Mucosa of descending colon (tissue), 3 donors: ENCODE measurements at regions not wholly inside any gene's neighbourhood (a gene's known extent, or its start where the extent isn't known, plus 50 kb on each side); places are given as distances from the start of the nearest gene placed in this dataset.

ENCODE experiments used
- ATAC-seq: fragments of 200-7000 bp; cut with Tn5 transposase; one replicate; pipeline ENCODE4 v1.9.1; 2020; ENCODE audit warnings: mild to moderate bottlenecking, moderate library complexity
- DNase-seq, 3 donors: peaks; one replicate each; pipeline ENCODE4 v3.0.0-alpha.2; 2020
- H3K36me3 ChIP-seq: fragments of 200-600 bp; one replicate; pipeline ENCODE4 v1.8.0; 2021; ENCODE audit warnings: low read depth, mild to moderate bottlenecking
- H3K4me1 ChIP-seq: fragments of 200-600 bp; one replicate; pipeline ENCODE4 v1.8.0; 2021; ENCODE audit warnings: low read depth, mild to moderate bottlenecking
- H3K4me3 ChIP-seq: fragments of 200-600 bp; one replicate; pipeline ENCODE4 v1.8.0; 2021; ENCODE audit warnings: mild to moderate bottlenecking
- H3K9me3 ChIP-seq: fragments of 200-600 bp; one replicate; pipeline ENCODE4 v1.8.0; 2021; ENCODE audit warnings: mild to moderate bottlenecking
- intact Hi-C, 2 donors: fragments of 100-400 bp; cut with DNase I in 1 of 2; cut with micrococcal nuclease in 1 of 2; formaldehyde crosslinking; loops; one replicate each; pipeline versions ENCODE4 v1.11.0 to v1.11.1; 2022; cut with DNase I, micrococcal nuclease
- TF ChIP-seq, protein P1 (sequence below): fragments of 200-600 bp; IDR thresholded peaks from one replicate; pipeline ENCODE4 v1.8.0; 2022; ENCODE audit warnings: antibody characterized with exemption, mild to moderate bottlenecking
- donor health status: DM: no; HTN: no; CAD: no; lungs with moderate emphysema.
- donor health status: DM: no; HTN: no; CAD: no.
- donor health status: DM: no; HTN: yes; CAD: no.

DNA sequence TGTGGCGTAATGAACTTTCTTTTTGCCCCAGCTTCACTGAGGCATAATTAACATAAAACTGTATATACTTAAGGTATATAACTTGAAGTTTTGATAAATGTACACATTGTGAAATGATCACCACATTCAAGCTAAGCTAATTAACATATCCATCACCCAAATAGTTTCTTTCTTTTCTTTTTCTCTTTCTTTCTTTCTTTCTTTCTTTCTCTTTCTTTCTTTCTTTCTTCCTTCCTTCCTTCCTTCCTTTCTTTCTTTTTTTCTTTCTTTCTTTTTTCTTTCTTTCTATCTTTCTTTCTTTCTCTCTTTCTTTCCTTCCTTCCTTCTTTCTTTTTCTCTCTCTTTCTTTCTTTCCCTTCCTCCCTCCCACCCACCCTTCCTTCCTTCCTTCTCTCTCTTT lies 62.5 kb downstream of the XCL1 start:
- no peak for DNase-seq
- TF ChIP-seq, protein P1, sequence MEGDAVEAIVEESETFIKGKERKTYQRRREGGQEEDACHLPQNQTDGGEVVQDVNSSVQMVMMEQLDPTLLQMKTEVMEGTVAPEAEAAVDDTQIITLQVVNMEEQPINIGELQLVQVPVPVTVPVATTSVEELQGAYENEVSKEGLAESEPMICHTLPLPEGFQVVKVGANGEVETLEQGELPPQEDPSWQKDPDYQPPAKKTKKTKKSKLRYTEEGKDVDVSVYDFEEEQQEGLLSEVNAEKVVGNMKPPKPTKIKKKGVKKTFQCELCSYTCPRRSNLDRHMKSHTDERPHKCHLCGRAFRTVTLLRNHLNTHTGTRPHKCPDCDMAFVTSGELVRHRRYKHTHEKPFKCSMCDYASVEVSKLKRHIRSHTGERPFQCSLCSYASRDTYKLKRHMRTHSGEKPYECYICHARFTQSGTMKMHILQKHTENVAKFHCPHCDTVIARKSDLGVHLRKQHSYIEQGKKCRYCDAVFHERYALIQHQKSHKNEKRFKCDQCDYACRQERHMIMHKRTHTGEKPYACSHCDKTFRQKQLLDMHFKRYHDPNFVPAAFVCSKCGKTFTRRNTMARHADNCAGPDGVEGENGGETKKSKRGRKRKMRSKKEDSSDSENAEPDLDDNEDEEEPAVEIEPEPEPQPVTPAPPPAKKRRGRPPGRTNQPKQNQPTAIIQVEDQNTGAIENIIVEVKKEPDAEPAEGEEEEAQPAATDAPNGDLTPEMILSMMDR = no peak
- intact Hi-C loops = no loop called here

DNA sequence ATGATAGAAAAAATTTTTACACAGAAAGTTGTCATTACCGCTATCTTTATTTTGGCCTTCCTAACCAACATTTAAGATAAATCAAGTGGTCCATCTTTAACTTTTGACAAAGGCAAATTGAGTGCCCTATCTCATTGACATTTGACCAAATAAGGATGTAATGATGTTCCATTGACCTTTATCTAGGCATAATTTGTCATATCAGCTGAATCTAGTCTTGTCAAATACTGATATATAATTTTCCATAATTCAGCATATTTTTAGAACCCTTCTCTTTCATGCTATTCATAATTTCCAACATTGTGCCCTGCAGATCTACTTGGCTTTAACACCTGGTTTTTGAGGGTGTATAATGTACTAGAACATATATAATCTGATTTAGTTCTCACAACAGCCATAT lies 63.8 kb downstream of the XCL1 start:
- H3K4me1 ChIP-seq = no peaks in the 10 kb centered on the region
- intact Hi-C loops = no loop called here
- H3K9me3 ChIP-seq = no peaks in the 10 kb centered on the region
- TF ChIP-seq, protein P1 = no peak
- ATAC-seq (no peak), DNase-seq (no peak)
- H3K36me3 ChIP-seq = no peaks in the 10 kb centered on the region
- H3K4me3 ChIP-seq = no peak overlapping the region

More for the DNA sequence above, 62.5 kb downstream of the XCL1 start:
- H3K36me3 ChIP-seq = no peaks in the 10 kb centered on the region
- ATAC-seq = no peak
- no peaks in the 10 kb centered on the region for H3K4me1 ChIP-seq
- no peaks in the 10 kb centered on the region for H3K9me3 ChIP-seq
- H3K4me3 ChIP-seq = no peak overlapping the region

DNA sequence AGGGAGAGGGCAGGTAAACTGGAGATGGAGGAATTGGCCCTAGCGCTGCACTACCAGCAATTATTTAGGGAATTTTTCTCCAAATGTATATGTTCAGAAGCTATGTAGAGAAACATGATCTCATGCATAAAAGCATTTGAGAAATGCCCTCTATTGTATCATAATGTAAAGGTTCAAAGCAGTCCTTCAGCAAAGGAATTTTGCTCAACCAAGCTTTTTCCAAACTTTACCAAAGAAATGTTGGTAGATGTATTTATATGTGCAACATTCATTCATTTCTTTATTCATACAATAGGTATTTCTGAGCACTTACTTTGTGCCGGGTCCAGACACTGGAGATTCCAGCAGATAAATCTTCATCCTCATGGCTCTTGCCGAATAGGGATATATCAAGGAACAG lies 64.4 kb downstream of the XCL1 start:
- Histone ChIP-seq H3K36me3 (no peaks in the 10 kb centered on the region), H3K4me3 (no peak overlapping the region), H3K9me3 (no peaks in the 10 kb centered on the region), H3K4me1 (no peaks in the 10 kb centered on the region)
- no peak for DNase-seq
- ATAC-seq = no peak
- intact Hi-C loops = no loop called here
- TF ChIP-seq, protein P1 = no peak

DNA sequence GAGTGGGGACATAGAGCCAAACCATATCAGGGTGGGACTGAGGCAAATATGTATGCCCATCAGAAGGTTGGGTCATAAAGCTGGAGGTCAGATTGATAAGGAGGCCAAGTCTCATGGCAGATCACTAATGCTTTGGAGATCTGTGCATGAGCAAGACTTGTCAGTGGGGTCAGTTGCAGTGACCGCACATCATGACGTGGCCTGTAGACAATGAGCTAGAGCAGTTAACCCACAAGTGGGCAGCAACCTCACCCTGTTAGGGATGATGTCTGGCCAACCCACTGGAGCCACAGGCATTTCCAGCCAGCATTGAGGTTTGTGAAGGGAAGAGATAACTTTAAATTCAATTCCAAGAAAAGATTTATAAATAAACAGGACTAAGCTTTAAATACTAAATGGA lies 66.7 kb downstream of the XCL1 start:
- Histone ChIP-seq H3K4me3 (no peak overlapping the region), H3K36me3 (no peaks in the 10 kb centered on the region), H3K9me3 (no peaks in the 10 kb centered on the region), H3K4me1 (no peaks in the 10 kb centered on the region)
- intact Hi-C loops = no loop called here
- DNase-seq (no peak), ATAC-seq (no peak)
- TF ChIP-seq, protein P1 = no peak
